OCI-LY7 (cell line): ENCODE measurements at regions not wholly inside any gene's neighbourhood (a gene's known extent, or its start where the extent isn't known, plus 50 kb on each side); places are given as distances from the start of the nearest gene placed in this dataset.

Experiments
- EZH2phosphoT487 ChIP-seq: fragments of 200-600 bp; sonication (generic); IDR thresholded peaks from 2 replicates; pipeline ENCODE4 v1.6.1; 2018; ENCODE audit warnings: low read depth, borderline replicate concordance, mild to moderate bottlenecking, mixed run types, antibody characterized with exemption, low read length, moderate library complexity, mixed read lengths
- TF ChIP-seq, protein P1 (sequence below): fragments of 200-600 bp; sonication (generic); conservative IDR thresholded peaks from 2 replicates; pipeline ENCODE4 v1.5.1; 2014; ENCODE audit warnings: mild to moderate bottlenecking, antibody characterized with exemption, low read length, moderate library complexity, mixed read lengths

DNA sequence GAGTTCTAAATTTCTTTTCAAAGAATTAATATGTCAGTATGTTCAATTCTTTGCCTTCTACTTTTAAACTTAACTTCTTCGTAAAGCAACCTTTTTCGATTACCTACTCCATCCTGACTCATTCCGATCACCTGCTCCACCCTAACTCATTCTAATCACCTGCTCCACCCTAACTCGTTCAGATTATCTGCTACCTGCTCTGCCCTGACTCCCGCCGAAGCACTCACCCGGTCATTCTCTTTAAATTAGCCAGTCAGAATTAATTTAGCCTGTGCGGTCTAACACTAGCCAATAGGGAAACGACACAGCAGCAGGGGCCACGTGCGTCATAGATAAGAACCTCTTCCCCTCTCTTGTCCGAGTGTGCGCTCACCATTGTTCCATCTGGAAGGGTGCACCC, 60.1 kb upstream of the SH3RF1 start:
- no peak for TF ChIP-seq EZH2phosphoT487
- TF ChIP-seq, protein P1, sequence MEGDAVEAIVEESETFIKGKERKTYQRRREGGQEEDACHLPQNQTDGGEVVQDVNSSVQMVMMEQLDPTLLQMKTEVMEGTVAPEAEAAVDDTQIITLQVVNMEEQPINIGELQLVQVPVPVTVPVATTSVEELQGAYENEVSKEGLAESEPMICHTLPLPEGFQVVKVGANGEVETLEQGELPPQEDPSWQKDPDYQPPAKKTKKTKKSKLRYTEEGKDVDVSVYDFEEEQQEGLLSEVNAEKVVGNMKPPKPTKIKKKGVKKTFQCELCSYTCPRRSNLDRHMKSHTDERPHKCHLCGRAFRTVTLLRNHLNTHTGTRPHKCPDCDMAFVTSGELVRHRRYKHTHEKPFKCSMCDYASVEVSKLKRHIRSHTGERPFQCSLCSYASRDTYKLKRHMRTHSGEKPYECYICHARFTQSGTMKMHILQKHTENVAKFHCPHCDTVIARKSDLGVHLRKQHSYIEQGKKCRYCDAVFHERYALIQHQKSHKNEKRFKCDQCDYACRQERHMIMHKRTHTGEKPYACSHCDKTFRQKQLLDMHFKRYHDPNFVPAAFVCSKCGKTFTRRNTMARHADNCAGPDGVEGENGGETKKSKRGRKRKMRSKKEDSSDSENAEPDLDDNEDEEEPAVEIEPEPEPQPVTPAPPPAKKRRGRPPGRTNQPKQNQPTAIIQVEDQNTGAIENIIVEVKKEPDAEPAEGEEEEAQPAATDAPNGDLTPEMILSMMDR, result no peak
